SK-N-SH (cell line): ENCODE measurements at regions not wholly inside any gene's neighbourhood (a gene's known extent, or its start where the extent isn't known, plus 50 kb on each side); places are given as distances from the start of the nearest gene placed in this dataset.

Source experiments
- CHD2 ChIP-seq: fragments of 150-350 bp; IDR thresholded peaks from 2 replicates; pipeline ENCODE4 v1.6.1; 2018; ENCODE audit warnings: low read length; ENCODE audit not compliant: partially characterized antibody
- EZH2phosphoT487 ChIP-seq: fragments of 200-600 bp; sonication (generic); IDR thresholded peaks from 2 replicates; pipeline ENCODE4 v1.6.1; 2017; ENCODE audit warnings: low read depth, mixed run types, mild to moderate bottlenecking, antibody characterized with exemption, moderate library complexity, borderline replicate concordance
- FOSL2 ChIP-seq: IDR thresholded peaks from 2 replicates; pipeline ENCODE4 v1.4.0; 2012; ENCODE audit warnings: low read depth, mild to moderate bottlenecking, moderate library complexity, borderline replicate concordance
- GATA2 ChIP-seq: sonication (generic); formaldehyde crosslinking; IDR thresholded peaks from 2 replicates; pipeline ENCODE4 v1.5.0; 2020; ENCODE audit warnings: mild to moderate bottlenecking, missing genetic modification reagents
- MXI1 ChIP-seq: IDR thresholded peaks from 2 replicates; pipeline ENCODE4 v1.6.1; 2012; ENCODE audit warnings: mild to moderate bottlenecking, low read depth, low read length, improper control_type of control experiment
- NFIC ChIP-seq: IDR thresholded peaks from 2 replicates; pipeline ENCODE4 v1.4.0; 2012; ENCODE audit warnings: borderline replicate concordance
- RAD21 ChIP-seq: IDR thresholded peaks from 2 replicates; pipeline ENCODE4 v1.6.1; 2012; ENCODE audit warnings: mild to moderate bottlenecking, low read length
- TAF1 ChIP-seq: IDR thresholded peaks from 2 replicates; pipeline ENCODE4 v1.6.1; 2012; ENCODE audit warnings: low read depth, mild to moderate bottlenecking, low read length, moderate library complexity, borderline replicate concordance
- TEAD4 ChIP-seq: IDR thresholded peaks from 2 replicates; pipeline ENCODE4 v1.4.0; 2012; ENCODE audit warnings: mild to moderate bottlenecking, borderline replicate concordance; ENCODE audit not compliant: insufficient read depth
- TF ChIP-seq, protein P1 (sequence below): IDR thresholded peaks from 2 replicates; pipeline ENCODE4 v1.4.0; 2012; ENCODE audit warnings: low read depth, borderline replicate concordance
- TF ChIP-seq, protein P2 (sequence below): IDR thresholded peaks from 2 replicates; pipeline ENCODE4 v1.6.1; 2012; ENCODE audit warnings: mild to moderate bottlenecking, low read depth, low read length, moderate library complexity
- TF ChIP-seq, protein P3 (sequence below): fragments of 200-600 bp; sonication (generic); IDR thresholded peaks from 2 replicates; pipeline ENCODE4 v1.6.1; 2017; ENCODE audit warnings: antibody characterized with exemption, mild to moderate bottlenecking, moderate library complexity

DNA sequence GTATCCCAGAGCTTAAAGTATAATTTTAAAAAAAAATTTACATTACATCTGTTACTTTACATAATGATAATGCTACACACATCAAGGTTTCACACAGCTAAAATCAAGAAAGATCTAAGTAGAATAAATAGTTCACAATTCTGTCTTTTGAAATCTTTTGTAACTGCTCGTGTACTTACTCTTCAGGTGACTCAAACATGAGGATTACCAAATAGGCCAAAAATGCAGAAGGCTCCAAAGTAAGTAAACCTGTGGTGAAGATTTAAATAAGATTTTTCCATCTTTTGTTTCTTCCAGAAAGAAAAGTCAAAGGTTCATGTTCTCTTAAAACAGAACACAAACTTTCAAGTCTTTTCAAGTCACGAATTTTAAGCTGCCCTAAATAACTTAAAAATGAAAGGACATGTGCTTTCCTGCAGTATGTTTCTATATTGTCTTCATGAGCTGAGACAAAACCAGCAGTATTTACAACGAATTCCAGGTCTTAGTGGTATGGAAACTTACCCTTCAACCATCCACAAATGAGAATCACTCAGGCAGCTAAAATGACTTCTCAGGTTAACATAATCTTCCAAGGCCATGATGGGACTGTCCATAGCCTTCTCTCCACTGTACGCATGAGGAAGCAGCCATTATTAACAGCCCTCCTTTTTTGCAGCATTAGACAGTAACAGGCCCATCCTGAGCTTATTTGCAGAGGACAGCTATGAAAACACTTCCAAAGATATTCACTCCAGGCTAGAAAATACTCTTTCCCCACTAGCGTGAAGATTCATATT lies 172.8 kb upstream of the EDNRA start:
- TF ChIP-seq, protein P1, sequence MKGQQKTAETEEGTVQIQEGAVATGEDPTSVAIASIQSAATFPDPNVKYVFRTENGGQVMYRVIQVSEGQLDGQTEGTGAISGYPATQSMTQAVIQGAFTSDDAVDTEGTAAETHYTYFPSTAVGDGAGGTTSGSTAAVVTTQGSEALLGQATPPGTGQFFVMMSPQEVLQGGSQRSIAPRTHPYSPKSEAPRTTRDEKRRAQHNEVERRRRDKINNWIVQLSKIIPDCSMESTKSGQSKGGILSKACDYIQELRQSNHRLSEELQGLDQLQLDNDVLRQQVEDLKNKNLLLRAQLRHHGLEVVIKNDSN = no peak
- TF ChIP-seq, protein P2, sequence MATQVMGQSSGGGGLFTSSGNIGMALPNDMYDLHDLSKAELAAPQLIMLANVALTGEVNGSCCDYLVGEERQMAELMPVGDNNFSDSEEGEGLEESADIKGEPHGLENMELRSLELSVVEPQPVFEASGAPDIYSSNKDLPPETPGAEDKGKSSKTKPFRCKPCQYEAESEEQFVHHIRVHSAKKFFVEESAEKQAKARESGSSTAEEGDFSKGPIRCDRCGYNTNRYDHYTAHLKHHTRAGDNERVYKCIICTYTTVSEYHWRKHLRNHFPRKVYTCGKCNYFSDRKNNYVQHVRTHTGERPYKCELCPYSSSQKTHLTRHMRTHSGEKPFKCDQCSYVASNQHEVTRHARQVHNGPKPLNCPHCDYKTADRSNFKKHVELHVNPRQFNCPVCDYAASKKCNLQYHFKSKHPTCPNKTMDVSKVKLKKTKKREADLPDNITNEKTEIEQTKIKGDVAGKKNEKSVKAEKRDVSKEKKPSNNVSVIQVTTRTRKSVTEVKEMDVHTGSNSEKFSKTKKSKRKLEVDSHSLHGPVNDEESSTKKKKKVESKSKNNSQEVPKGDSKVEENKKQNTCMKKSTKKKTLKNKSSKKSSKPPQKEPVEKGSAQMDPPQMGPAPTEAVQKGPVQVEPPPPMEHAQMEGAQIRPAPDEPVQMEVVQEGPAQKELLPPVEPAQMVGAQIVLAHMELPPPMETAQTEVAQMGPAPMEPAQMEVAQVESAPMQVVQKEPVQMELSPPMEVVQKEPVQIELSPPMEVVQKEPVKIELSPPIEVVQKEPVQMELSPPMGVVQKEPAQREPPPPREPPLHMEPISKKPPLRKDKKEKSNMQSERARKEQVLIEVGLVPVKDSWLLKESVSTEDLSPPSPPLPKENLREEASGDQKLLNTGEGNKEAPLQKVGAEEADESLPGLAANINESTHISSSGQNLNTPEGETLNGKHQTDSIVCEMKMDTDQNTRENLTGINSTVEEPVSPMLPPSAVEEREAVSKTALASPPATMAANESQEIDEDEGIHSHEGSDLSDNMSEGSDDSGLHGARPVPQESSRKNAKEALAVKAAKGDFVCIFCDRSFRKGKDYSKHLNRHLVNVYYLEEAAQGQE = no peak
- TF ChIP-seq, protein P3, sequence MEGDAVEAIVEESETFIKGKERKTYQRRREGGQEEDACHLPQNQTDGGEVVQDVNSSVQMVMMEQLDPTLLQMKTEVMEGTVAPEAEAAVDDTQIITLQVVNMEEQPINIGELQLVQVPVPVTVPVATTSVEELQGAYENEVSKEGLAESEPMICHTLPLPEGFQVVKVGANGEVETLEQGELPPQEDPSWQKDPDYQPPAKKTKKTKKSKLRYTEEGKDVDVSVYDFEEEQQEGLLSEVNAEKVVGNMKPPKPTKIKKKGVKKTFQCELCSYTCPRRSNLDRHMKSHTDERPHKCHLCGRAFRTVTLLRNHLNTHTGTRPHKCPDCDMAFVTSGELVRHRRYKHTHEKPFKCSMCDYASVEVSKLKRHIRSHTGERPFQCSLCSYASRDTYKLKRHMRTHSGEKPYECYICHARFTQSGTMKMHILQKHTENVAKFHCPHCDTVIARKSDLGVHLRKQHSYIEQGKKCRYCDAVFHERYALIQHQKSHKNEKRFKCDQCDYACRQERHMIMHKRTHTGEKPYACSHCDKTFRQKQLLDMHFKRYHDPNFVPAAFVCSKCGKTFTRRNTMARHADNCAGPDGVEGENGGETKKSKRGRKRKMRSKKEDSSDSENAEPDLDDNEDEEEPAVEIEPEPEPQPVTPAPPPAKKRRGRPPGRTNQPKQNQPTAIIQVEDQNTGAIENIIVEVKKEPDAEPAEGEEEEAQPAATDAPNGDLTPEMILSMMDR = no peak
- TF ChIP-seq TEAD4 = no peak
- no peak for TF ChIP-seq NFIC
- TF ChIP-seq GATA2 = no peak
- TF ChIP-seq CHD2 = no peak
- TF ChIP-seq FOSL2 = no peak
- no peak for TF ChIP-seq TAF1
- TF ChIP-seq RAD21 = no peak
- no peak for TF ChIP-seq EZH2phosphoT487
- TF ChIP-seq MXI1 = no peak
